G401.6 (cell line): ENCODE measurements at regions not wholly inside any gene's neighbourhood (a gene's known extent, or its start where the extent isn't known, plus 50 kb on each side); places are given as distances from the start of the nearest gene placed in this dataset.

ENCODE experiments used
- FAIRE-seq: peaks from 2 replicates; lab custom pipeline; 2012; peaks lifted over from hg19 to GRCh38; lab: Jason Lieb, UNC

GRCh38 chr13:90187478-90188350, 1159.8 kb upstream of the MIR17HG start:
- FAIRE-seq = no peak

- FAIRE-seq = no peak
Observed at GRCh38 chr13:90188351-90188636, 1159.2 kb upstream of the MIR17HG start.

- no peak for FAIRE-seq
Observed at GRCh38 chr13:90197722-90198121, 1149.8 kb upstream of the MIR17HG start.

- no peak for FAIRE-seq
Observed at GRCh38 chr13:90201202-90201601, 1146.3 kb upstream of the MIR17HG start.

GRCh38 chr13:90201676-90202460, 1145.6 kb upstream of the MIR17HG start:
- FAIRE-seq = no peak

- no peak for FAIRE-seq
Observed at GRCh38 chr13:90205081-90205480, 1142.4 kb upstream of the MIR17HG start.

GRCh38 chr13:90205911-90206310, 1141.6 kb upstream of the MIR17HG start:
- FAIRE-seq = no peak

GRCh38 chr13:90217275-90217674, 1130.2 kb upstream of the MIR17HG start:
- FAIRE-seq = no peak

- FAIRE-seq = peak; percentile 94
Observed at GRCh38 chr13:90222758-90223157, 1124.7 kb upstream of the MIR17HG start.

- no peak for FAIRE-seq
Observed at GRCh38 chr13:90230311-90230710, 1117.2 kb upstream of the MIR17HG start.

- FAIRE-seq = peak; percentile 83
Observed at GRCh38 chr13:90232291-90232690, 1115.2 kb upstream of the MIR17HG start.

- FAIRE-seq = no peak
Observed at GRCh38 chr13:90233933-90234672, 1113.4 kb upstream of the MIR17HG start.

GRCh38 chr13:90237852-90238251, 1109.6 kb upstream of the MIR17HG start:
- peak; percentile 91 for FAIRE-seq

- no peak for FAIRE-seq
Observed at GRCh38 chr13:90238413-90238812, 1109.1 kb upstream of the MIR17HG start.

GRCh38 chr13:90239130-90239529, 1108.4 kb upstream of the MIR17HG start:
- FAIRE-seq = no peak

GRCh38 chr13:90246005-90246404, 1101.5 kb upstream of the MIR17HG start:
- FAIRE-seq = peak; percentile 30

GRCh38 chr13:90246687-90247345, 1100.7 kb upstream of the MIR17HG start:
- peak; percentile 78 for FAIRE-seq

GRCh38 chr13:90253806-90254205, 1093.7 kb upstream of the MIR17HG start:
- no peak for FAIRE-seq

- no peak for FAIRE-seq
Observed at GRCh38 chr13:90254437-90254836, 1093.0 kb upstream of the MIR17HG start.

- no peak for FAIRE-seq
Observed at GRCh38 chr13:90256746-90257145, 1090.7 kb upstream of the MIR17HG start.

- FAIRE-seq = no peak
Observed at GRCh38 chr13:90258129-90258528, 1089.4 kb upstream of the MIR17HG start.

- no peak for FAIRE-seq
Observed at GRCh38 chr13:90261343-90261742, 1086.1 kb upstream of the MIR17HG start.
